ENCODE measurements at regions not wholly inside any gene's neighbourhood (a gene's known extent, or its start where the extent isn't known, plus 50 kb on each side); places are given as distances from the start of the nearest gene placed in this dataset.

DNA sequence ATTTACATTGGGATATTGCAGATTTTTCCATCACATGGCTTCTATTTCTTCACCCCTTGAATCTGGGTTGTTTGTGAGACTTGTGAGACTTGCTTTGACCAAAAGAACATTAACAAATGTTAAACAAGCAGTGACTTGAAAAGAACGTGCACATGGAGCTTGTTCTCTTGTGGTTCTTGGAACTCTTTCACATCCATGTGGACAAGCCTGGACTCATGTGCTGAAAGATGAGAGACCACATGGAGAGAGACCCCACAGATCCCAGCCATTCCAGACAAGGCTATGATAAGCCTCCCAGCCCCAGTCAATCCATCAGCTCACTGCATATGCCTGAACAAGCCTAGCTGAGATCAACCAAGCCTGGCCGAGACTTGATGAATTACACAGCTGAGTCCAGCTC, 1365.7 kb upstream of the GJE1 start:
- TF ChIP-seq CTCF (IDR thresholded peaks at IDR 0.05; ENCODE audit: low read depth, low read length) = no peak
- TF ChIP-seq, protein P1, sequence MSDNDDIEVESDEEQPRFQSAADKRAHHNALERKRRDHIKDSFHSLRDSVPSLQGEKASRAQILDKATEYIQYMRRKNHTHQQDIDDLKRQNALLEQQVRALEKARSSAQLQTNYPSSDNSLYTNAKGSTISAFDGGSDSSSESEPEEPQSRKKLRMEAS (IDR thresholded peaks at IDR 0.05; ENCODE audit: low read depth, low read length) = no peak
- no peak for TF ChIP-seq POLR2A (IDR thresholded peaks at IDR 0.05; ENCODE audit: extremely low read depth, insufficient read length)
